OCI-LY1 (cell line): ENCODE measurements at regions not wholly inside any gene's neighbourhood (a gene's known extent, or its start where the extent isn't known, plus 50 kb on each side); places are given as distances from the start of the nearest gene placed in this dataset.

Experiments
- H2AFZ ChIP-seq: fragments of 200-600 bp; sonication (generic), shearing (Covaris generic); 2 replicates; pipeline ENCODE4 v1.6.0; 2014; ENCODE audit warnings: antibody characterized with exemption, mild to moderate bottlenecking, low read length
- H3F3A ChIP-seq: fragments of 200-600 bp; sonication (generic), shearing (Covaris generic); 2 replicates; pipeline ENCODE4 v1.6.0; 2014; ENCODE audit warnings: mild to moderate bottlenecking, antibody characterized with exemption, low read length, moderate library complexity; ENCODE audit not compliant: insufficient read depth
- H3K27ac ChIP-seq: fragments of 200-600 bp; sonication (generic); 2 replicates; pipeline ENCODE4 v1.5.1; 2014; ENCODE audit warnings: low read length, mixed run types, mild to moderate bottlenecking, low read depth; ENCODE audit not compliant: poor library complexity, severe bottlenecking
- H3K27me3 ChIP-seq: fragments of 200-600 bp; sonication (generic); 2 replicates; pipeline ENCODE4 v1.6.0; 2014; ENCODE audit warnings: antibody characterized with exemption, mild to moderate bottlenecking, low read length, moderate library complexity; ENCODE audit not compliant: insufficient read depth
- H3K36me3 ChIP-seq: fragments of 200-600 bp; sonication (generic); 2 replicates; pipeline ENCODE4 v1.6.1; 2014; ENCODE audit warnings: mild to moderate bottlenecking, antibody characterized with exemption, low read length, moderate library complexity, mixed read lengths; ENCODE audit not compliant: insufficient read depth
- H3K4me1 ChIP-seq: fragments of 200-600 bp; sonication (generic); 2 replicates; pipeline ENCODE4 v1.5.1; 2014; ENCODE audit warnings: mild to moderate bottlenecking, low read length, moderate library complexity; ENCODE audit not compliant: insufficient read depth, severe bottlenecking
- H3K4me2 ChIP-seq: fragments of 200-600 bp; sonication (generic), shearing (Covaris generic); 2 replicates; pipeline ENCODE4 v1.6.1; 2014; ENCODE audit warnings: low read length
- H3K4me3 ChIP-seq: fragments of 200-600 bp; sonication (generic); 2 replicates; pipeline ENCODE4 v1.5.1; 2014; ENCODE audit warnings: low read length, low read depth, mild to moderate bottlenecking, mixed read lengths; ENCODE audit not compliant: poor library complexity, severe bottlenecking
- H3K79me2 ChIP-seq: fragments of 200-600 bp; shearing (Covaris generic); 2 replicates; pipeline ENCODE4 v1.6.1; 2016; ENCODE audit warnings: mixed run types, low read length, mixed read lengths; ENCODE audit not compliant: insufficient read depth
- H3K9ac ChIP-seq: fragments of 200-600 bp; sonication (generic), shearing (Covaris generic); 2 replicates; pipeline ENCODE4 v1.6.1; 2014; ENCODE audit warnings: mild to moderate bottlenecking, low read length, mixed read lengths
- H3K9me2 ChIP-seq: fragments of 200-600 bp; sonication (generic), shearing (Covaris generic); 2 replicates; pipeline ENCODE4 v1.6.1; 2014; ENCODE audit warnings: low read depth, mild to moderate bottlenecking, low read length, mixed read lengths
- H3K9me3 ChIP-seq: fragments of 200-600 bp; shearing (Covaris generic); 2 replicates; pipeline ENCODE4 v1.6.1; 2014; ENCODE audit warnings: low read length, mixed read lengths
- H4K20me1 ChIP-seq: fragments of 200-600 bp; sonication (generic), shearing (Covaris generic); 2 replicates; pipeline ENCODE4 v1.6.0; 2016; ENCODE audit warnings: mild to moderate bottlenecking, low read length; ENCODE audit not compliant: insufficient read depth
- CTCF ChIP-seq: fragments of 200-600 bp; sonication (generic), shearing (Covaris generic); IDR thresholded peaks from 2 replicates; pipeline ENCODE4 v1.5.1; 2017; ENCODE audit warnings: mild to moderate bottlenecking, antibody characterized with exemption, low read length, moderate library complexity, mixed read lengths
- EZH2 ChIP-seq: fragments of 200-600 bp; sonication (generic), shearing (Covaris generic); IDR thresholded peaks from 2 replicates; pipeline ENCODE4 v1.8.0; 2017; ENCODE audit warnings: borderline replicate concordance, mixed run types, mild to moderate bottlenecking, antibody characterized with exemption, low read length, moderate library complexity, mixed read lengths

- Histone ChIP-seq H4K20me1 (no peaks in the 10 kb centered on the region), H3K27me3 (no peaks in the 10 kb centered on the region), H3K9me2 (no peaks in the 10 kb centered on the region), H3K4me2 (no peak overlapping the region), H3K4me1 (no peaks in the 10 kb centered on the region), H2AFZ (no peak overlapping the region), H3K79me2 (no peaks in the 10 kb centered on the region), H3K27ac (no peak overlapping the region), H3K9me3 (no peaks in the 10 kb centered on the region), H3K4me3 (no peak overlapping the region), H3K9ac (no peak overlapping the region), H3K36me3 (no peaks in the 10 kb centered on the region), H3F3A (no peaks in the 10 kb centered on the region)
- TF ChIP-seq EZH2, result no peak
- no peak for TF ChIP-seq CTCF
These were observed 801.3 kb downstream of the DNAH5 start for GRCh38 chr5:13143214-13143613.

- no peak overlapping the region for H3K9ac ChIP-seq
- H3K27me3 ChIP-seq, result no peaks in the 10 kb centered on the region
These were observed 810.5 kb downstream of the DNAH5 start for GRCh38 chr5:13133951-13134350.

GRCh38 chr5:13115476-13115875 is 829.0 kb downstream of the DNAH5 start:
- Histone ChIP-seq H3K4me2 (no peak overlapping the region), H3F3A (no peaks in the 10 kb centered on the region), H3K9me3 (no peaks in the 10 kb centered on the region), H3K9ac (no peak overlapping the region), H3K79me2 (no peaks in the 10 kb centered on the region), H3K4me1 (no peaks in the 10 kb centered on the region), H3K9me2 (no peaks in the 10 kb centered on the region), H2AFZ (no peak overlapping the region), H3K27me3 (no peaks in the 10 kb centered on the region), H3K27ac (no peak overlapping the region), H4K20me1 (no peaks in the 10 kb centered on the region), H3K4me3 (no peak overlapping the region), H3K36me3 (no peaks in the 10 kb centered on the region)
- TF ChIP-seq CTCF (no peak), EZH2 (no peak)

More at GRCh38 chr5:13133951-13134350, 810.5 kb downstream of the DNAH5 start:
- TF ChIP-seq EZH2 (no peak), CTCF (no peak)
- Histone ChIP-seq H3K36me3 (no peaks in the 10 kb centered on the region), H4K20me1 (no peaks in the 10 kb centered on the region), H3K27ac (no peak overlapping the region), H3F3A (no peaks in the 10 kb centered on the region), H3K4me2 (no peak overlapping the region), H3K9me2 (no peaks in the 10 kb centered on the region), H3K4me1 (no peaks in the 10 kb centered on the region), H2AFZ (no peak overlapping the region), H3K4me3 (no peak overlapping the region), H3K79me2 (no peaks in the 10 kb centered on the region), H3K9me3 (no peaks in the 10 kb centered on the region)
